H1 (cell line): ENCODE measurements at regions not wholly inside any gene's neighbourhood (a gene's known extent, or its start where the extent isn't known, plus 50 kb on each side); places are given as distances from the start of the nearest gene placed in this dataset.

ENCODE experiments used
- CTCF ChIA-PET: fragments of 300-600 bp; sonication (Branson Sonifier 250); formaldehyde crosslinking; loops from one replicate; lab custom pipeline; 2021; ENCODE audit not compliant: partially characterized antibody; lab: Charles Lee
- POLR2A ChIA-PET: fragments of 300-600 bp; sonication (Branson Sonifier 250); formaldehyde crosslinking; loops from one replicate; lab custom pipeline; 2021; ENCODE audit warnings: inconsistent platforms; ENCODE audit not compliant: partially characterized antibody; lab: Charles Lee
- DNase-seq, 2 experiments: peaks; one replicate each; pipeline versions ENCODE4 v3.0.0 to v3.0.0-alpha.2; 2010 to 2022; ENCODE audit warnings: low spot score in 2 of 2, low read depth in 1 of 2, mixed read lengths in 1 of 2
- FAIRE-seq: peaks from 2 replicates; lab custom pipeline; 2011; peaks lifted over from hg19 to GRCh38; lab: Jason Lieb, UNC
- H2AFZ ChIP-seq: 2 replicates; pipeline ENCODE4 v1.8.1; 2012; ENCODE audit warnings: low read length, inconsistent platforms
- H2AK5ac ChIP-seq: 2 replicates; pipeline ENCODE4 v1.6.1; 2013; ENCODE audit warnings: low read depth, low read length
- H2BK120ac ChIP-seq: replicated peaks from 2 replicates; pipeline ENCODE3; 2013; ENCODE audit warnings: low read depth, low read length, inconsistent platforms
- H2BK12ac ChIP-seq: 2 replicates; pipeline ENCODE4 v1.6.1; 2013; ENCODE audit warnings: low read depth, low read length
- H2BK15ac ChIP-seq: 2 replicates; pipeline ENCODE4 v1.6.1; 2013; ENCODE audit warnings: low read length
- H2BK20ac ChIP-seq: 2 replicates; pipeline ENCODE4 v1.6.1; 2013; ENCODE audit warnings: low read length
- H2BK5ac ChIP-seq: 2 replicates; pipeline ENCODE4 v1.6.1; 2013; ENCODE audit warnings: low read depth, low read length
- H3K14ac ChIP-seq: 2 replicates; pipeline ENCODE4 v1.6.1; 2013; ENCODE audit warnings: inconsistent platforms; ENCODE audit not compliant: insufficient read length
- H3K18ac ChIP-seq: 2 replicates; pipeline ENCODE4 v1.6.1; 2013; ENCODE audit warnings: low read length; ENCODE audit errors: extremely low read depth
- H3K23ac ChIP-seq: 2 replicates; pipeline ENCODE4 v1.6.1; 2013; ENCODE audit warnings: inconsistent platforms; ENCODE audit not compliant: insufficient read length
- H3K23me2 ChIP-seq: 2 replicates; pipeline ENCODE4 v1.6.1; 2013; ENCODE audit warnings: low read depth, low read length
- H3K27ac ChIP-seq: 2 replicates; pipeline ENCODE4 v1.6.1; 2011; ENCODE audit warnings: low read depth, low read length, inconsistent platforms
- H3K27me3 ChIP-seq, 4 experiments: replicated peaks in 1 of 4; 1 replicate in 1 of 4; 2 replicates in 3 of 4; pipeline versions ENCODE4 v1.6.1 to v1.8.1; 2011 to 2013; ENCODE audit warnings: low read length in 3 of 4, mild to moderate bottlenecking in 3 of 4, inconsistent platforms in 2 of 4, mixed read lengths in 2 of 4, moderate library complexity in 1 of 4; ENCODE audit not compliant: control insufficient read depth in 3 of 4, insufficient read depth in 3 of 4; ENCODE audit errors: extremely low read depth in 1 of 4
- H3K36me3 ChIP-seq, 4 experiments: 2 replicates each; pipeline versions ENCODE4 v1.6.1 to v1.8.1; 2011 to 2013; ENCODE audit warnings: mild to moderate bottlenecking in 4 of 4, low read length in 3 of 4, moderate library complexity in 2 of 4, control low read depth in 1 of 4, inconsistent platforms in 1 of 4; ENCODE audit not compliant: insufficient read depth in 4 of 4, control insufficient read depth in 2 of 4
- H3K4ac ChIP-seq: replicated peaks from 2 replicates; pipeline ENCODE3; 2013; ENCODE audit warnings: low read length, low read depth, mixed read lengths, inconsistent platforms; ENCODE audit not compliant: insufficient read length
- H3K4me1 ChIP-seq, 4 experiments: replicated peaks in 1 of 4; 1 replicate in 1 of 4; 2 replicates in 3 of 4; pipeline versions ENCODE4 v1.6.1 to v1.8.1; 2011 to 2013; ENCODE audit warnings: low read length in 3 of 4, inconsistent platforms in 2 of 4, mixed read lengths in 1 of 4; ENCODE audit not compliant: insufficient read depth in 4 of 4, control insufficient read depth in 3 of 4
- H3K4me2 ChIP-seq, 2 experiments: 2 replicates each; pipeline versions ENCODE4 v1.6.1 to v1.8.1; 2011 to 2013; ENCODE audit warnings: low read depth in 2 of 2, low read length in 2 of 2, control low read depth in 1 of 2, inconsistent platforms in 1 of 2, mild to moderate bottlenecking in 1 of 2; ENCODE audit not compliant: insufficient read depth in 1 of 2
- H3K4me3 ChIP-seq, 4 experiments: fragments of 200-600, 300-600 bp in 1 of 4; sonication (generic), shearing (Covaris generic), sonication (Bioruptor Twin) in 1 of 4; 2 replicates each; pipeline versions ENCODE4 v1.5.1 to v1.8.1; 2011 to 2016; ENCODE audit warnings: low read length in 4 of 4, low read depth in 3 of 4, control low read depth in 2 of 4, inconsistent platforms in 2 of 4, mild to moderate bottlenecking in 2 of 4, mixed read lengths in 1 of 4, moderate library complexity in 1 of 4; ENCODE audit not compliant: insufficient read depth in 2 of 4; ENCODE audit errors: extremely low read depth in 1 of 4
- H3K56ac ChIP-seq: replicated peaks from 2 replicates; pipeline ENCODE3; 2013; ENCODE audit warnings: low read depth, mild to moderate bottlenecking, mixed read lengths, low read length, inconsistent platforms; ENCODE audit not compliant: insufficient read length
- H3K79me1 ChIP-seq: 2 replicates; pipeline ENCODE4 v1.6.1; 2013; ENCODE audit warnings: low read depth, low read length, control low read depth
- H3K79me2 ChIP-seq, 2 experiments: 2 replicates each; pipeline versions ENCODE4 v1.6.1 to v1.8.1; 2012 to 2013; ENCODE audit warnings: low read length in 2 of 2, mild to moderate bottlenecking in 2 of 2, inconsistent platforms in 1 of 2; ENCODE audit not compliant: insufficient read depth in 2 of 2, control insufficient read depth in 1 of 2
- H3K9ac ChIP-seq, 4 experiments: replicated peaks in 1 of 4; 1 replicate in 1 of 4; 2 replicates in 3 of 4; pipeline versions ENCODE4 v1.6.1 to v1.8.1; 2011 to 2013; ENCODE audit warnings: low read depth in 3 of 4, low read length in 3 of 4, control low read depth in 2 of 4, mild to moderate bottlenecking in 2 of 4, moderate library complexity in 2 of 4, inconsistent platforms in 1 of 4; ENCODE audit errors: extremely low read depth in 1 of 4
- H3K9me3 ChIP-seq, 2 experiments: 2 replicates each; pipeline versions ENCODE4 v1.6.1 to v1.8.1; 2012 to 2013; ENCODE audit warnings: mild to moderate bottlenecking in 2 of 2, moderate library complexity in 2 of 2, control low read depth in 1 of 2, inconsistent platforms in 1 of 2, low read depth in 1 of 2, low read length in 1 of 2, mixed read lengths in 1 of 2; ENCODE audit not compliant: insufficient read depth in 2 of 2
- H4K20me1 ChIP-seq, 2 experiments: replicated peaks in 1 of 2; 2 replicates each; pipeline versions ENCODE3 to v1.8.1; 2011 to 2013; ENCODE audit warnings: inconsistent platforms in 2 of 2, low read length in 2 of 2, mild to moderate bottlenecking in 1 of 2; ENCODE audit not compliant: insufficient read depth in 2 of 2, control insufficient read depth in 1 of 2
- H4K5ac ChIP-seq: 2 replicates; pipeline ENCODE4 v1.6.1; 2013; ENCODE audit warnings: low read length, low read depth, mixed read lengths, inconsistent platforms; ENCODE audit not compliant: insufficient read length
- H4K8ac ChIP-seq: 2 replicates; pipeline ENCODE4 v1.8.0; 2013; ENCODE audit warnings: mild to moderate bottlenecking, moderate library complexity, low read length, inconsistent platforms; ENCODE audit not compliant: insufficient read depth; ENCODE audit errors: extremely low read depth
- H4K91ac ChIP-seq: replicated peaks from 2 replicates; pipeline ENCODE3; 2013; ENCODE audit warnings: low read length, mixed read lengths, inconsistent platforms; ENCODE audit not compliant: insufficient read length
- BACH1 ChIP-seq: IDR thresholded peaks from 2 replicates; pipeline ENCODE4 v1.6.1; 2012; ENCODE audit warnings: low read length, improper control_type of control experiment
- EGR1 ChIP-seq: IDR thresholded peaks from 2 replicates; pipeline ENCODE4 v1.6.1; 2011; ENCODE audit warnings: low read depth, low read length, borderline replicate concordance
- EP300 ChIP-seq, 2 experiments: IDR thresholded peaks; 1 replicate in 1 of 2; 2 replicates in 1 of 2; pipeline ENCODE4 v1.6.1; 2011 to 2012; ENCODE audit warnings: low read depth in 2 of 2, low read length in 2 of 2, mild to moderate bottlenecking in 2 of 2, borderline replicate concordance in 1 of 2, inconsistent platforms in 1 of 2, moderate library complexity in 1 of 2
- FOSL1 ChIP-seq: IDR thresholded peaks from 2 replicates; pipeline ENCODE4 v1.6.1; 2011; ENCODE audit warnings: mild to moderate bottlenecking, low read depth, low read length, moderate library complexity; ENCODE audit not compliant: insufficient read depth
- MAFK ChIP-seq: IDR thresholded peaks from 2 replicates; pipeline ENCODE4 v1.6.1; 2012; ENCODE audit warnings: low read depth, mild to moderate bottlenecking, improper control_type of control experiment, low read length
- NANOG ChIP-seq: IDR thresholded peaks from 2 replicates; pipeline ENCODE4 v1.6.1; 2011; ENCODE audit warnings: low read length, low read depth, mild to moderate bottlenecking, inconsistent platforms; ENCODE audit not compliant: insufficient read depth, poor library complexity, severe bottlenecking
- POLR2AphosphoS5 ChIP-seq: IDR thresholded peaks from 2 replicates; pipeline ENCODE4 v1.6.1; 2011; ENCODE audit warnings: low read depth, low read length
- RBBP5 ChIP-seq: IDR thresholded peaks from 2 replicates; pipeline ENCODE4 v1.7.1; 2012; ENCODE audit warnings: low read depth, mild to moderate bottlenecking, inconsistent platforms, low read length, moderate library complexity, borderline replicate concordance
- SIRT6 ChIP-seq: IDR thresholded peaks from one replicate; pipeline ENCODE4 v1.7.1; 2012; ENCODE audit warnings: low read length, inconsistent platforms
- SRF ChIP-seq: IDR thresholded peaks from 2 replicates; pipeline ENCODE4 v1.6.1; 2011; ENCODE audit warnings: mild to moderate bottlenecking, low read depth, low read length, moderate library complexity
- TAF1 ChIP-seq: IDR thresholded peaks from 2 replicates; pipeline ENCODE4 v1.6.1; 2011; ENCODE audit warnings: mild to moderate bottlenecking, low read depth, low read length
- TEAD4 ChIP-seq: IDR thresholded peaks from 2 replicates; pipeline ENCODE4 v1.6.1; 2012; ENCODE audit warnings: low read depth, low read length, inconsistent platforms, mixed read lengths
- WGBS, 2 experiments: shearing (Covaris generic) in 1 of 2; methylation state at CpG; one replicate each; pipeline versions ENCODE4 v1.1.6 to v1.1.7; 2013 to 2015; ENCODE audit warnings: low lambda C conversion rate in 2 of 2, mixed read lengths in 2 of 2, inconsistent platforms in 1 of 2, low coverage in 1 of 2, missing lambda C conversion rate in 1 of 2; ENCODE audit not compliant: insufficient replicate concordance in 2 of 2, insufficient coverage in 1 of 2, insufficient read length in 1 of 2; ENCODE audit errors: extremely low coverage in 1 of 2, missing lambda C conversion rate in 1 of 2; 5-methylcytosine and 5-hydroxymethylcytosine counted together

GRCh38 chr3:106268696-106269095 is 399.9 kb upstream of the CBLB start:
- H2BK5ac ChIP-seq = no peak overlapping the region
- H2BK12ac ChIP-seq = no peak overlapping the region
- no peak overlapping the region for H3K4ac ChIP-seq
- CTCF ChIA-PET = no interaction called here
- no peak overlapping the region for H3K23ac ChIP-seq
- no peak overlapping the region for H3K4me2 ChIP-seq
- no peak overlapping the region for H3K27ac ChIP-seq
- no peak overlapping the region for H3K14ac ChIP-seq
- no peaks in the 10 kb centered on the region for H3K23me2 ChIP-seq
- no peak overlapping the region for H3K4me3 ChIP-seq
- H4K8ac ChIP-seq = no peak overlapping the region
- no peak overlapping the region for H2BK120ac ChIP-seq
- DNase-seq = no peak
- H3K36me3 ChIP-seq = no peaks in the 10 kb centered on the region
- no peaks in the 10 kb centered on the region for H3K4me1 ChIP-seq
- H4K5ac ChIP-seq = no peak overlapping the region
- no peak overlapping the region for H3K56ac ChIP-seq
- no peak overlapping the region for H3K18ac ChIP-seq
- no peak overlapping the region for H2BK15ac ChIP-seq
- no peak overlapping the region for H2BK20ac ChIP-seq
- H3K9ac ChIP-seq = no peak overlapping the region
- no peak for TF ChIP-seq MAFK
- TF ChIP-seq SRF = no peak
- TF ChIP-seq FOSL1 = no peak
- TF ChIP-seq BACH1 = no peak
- no peak for TF ChIP-seq EP300 (IDR thresholded peaks at IDR 0.05; ENCODE audit: borderline replicate concordance in 1 of 2, low read depth in 2 of 2, low read length in 2 of 2)
- no peak for TF ChIP-seq RBBP5
- no peak for TF ChIP-seq POLR2AphosphoS5
- no peak for TF ChIP-seq NANOG
- no peak for TF ChIP-seq EGR1
- TF ChIP-seq TEAD4 = no peak
- no peak for TF ChIP-seq TAF1
- TF ChIP-seq SIRT6 = no peak
- no peak overlapping the region for H2AFZ ChIP-seq
- H2AK5ac ChIP-seq = no peak overlapping the region
- no peaks in the 10 kb centered on the region for H3K9me3 ChIP-seq
- 90% methylated on average over 4 of the region's 4 CpGs; no CpG with 5 or more reads in 1 of the 2 experiments for WGBS, 2 experiments
- no peak overlapping the region for H4K91ac ChIP-seq
- no peak for FAIRE-seq
- H3K27me3 ChIP-seq = no peaks in the 10 kb centered on the region
- no peaks in the 10 kb centered on the region for H3K79me2 ChIP-seq
- H3K79me1 ChIP-seq = no peaks in the 10 kb centered on the region
- POLR2A ChIA-PET = no interaction called here
- H4K20me1 ChIP-seq = no peaks in the 10 kb centered on the region
